ENCODE measurements at regions not wholly inside any gene's neighbourhood (a gene's known extent, or its start where the extent isn't known, plus 50 kb on each side); places are given as distances from the start of the nearest gene placed in this dataset.

DNA sequence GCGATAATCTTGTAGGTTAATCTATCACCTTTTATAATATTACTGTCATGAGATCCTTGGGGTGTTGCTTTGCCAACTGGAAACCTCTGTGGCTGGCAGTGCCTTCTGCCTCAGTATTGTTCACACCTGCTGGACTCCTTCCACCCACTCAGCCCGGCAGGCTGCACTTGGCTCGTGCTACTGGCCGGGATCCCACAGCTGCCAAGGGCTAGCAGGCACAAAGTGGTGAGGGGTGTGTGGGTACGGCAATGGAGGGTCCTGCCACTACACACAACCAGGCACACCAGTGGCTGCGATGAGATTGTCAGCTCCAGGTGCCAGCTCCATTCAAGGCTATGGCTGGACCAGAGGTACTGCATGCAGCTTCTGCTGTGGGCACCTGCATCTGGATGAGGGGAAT, 191.2 kb upstream of the LYPLAL1 start:
- Mint-ChIP-seq H3K4me1 (ENCODE audit: unreplicated experiment) (peaks cover 19% of the 10 kb centered on the region), H3K27ac (ENCODE audit: unreplicated experiment) (no peak overlapping the region), H3K4me3 (ENCODE audit: unreplicated experiment) (no peak overlapping the region), H3K9me3 (ENCODE audit: unreplicated experiment) (peaks cover 5% of the 10 kb centered on the region), H3K36me3 (ENCODE audit: unreplicated experiment) (no peaks in the 10 kb centered on the region), H3K27me3 (ENCODE audit: unreplicated experiment) (no peaks in the 10 kb centered on the region)
- DNase-seq (ENCODE audit: extremely low spot score, unreplicated experiment): no peak
- TF ChIP-seq, protein P1, sequence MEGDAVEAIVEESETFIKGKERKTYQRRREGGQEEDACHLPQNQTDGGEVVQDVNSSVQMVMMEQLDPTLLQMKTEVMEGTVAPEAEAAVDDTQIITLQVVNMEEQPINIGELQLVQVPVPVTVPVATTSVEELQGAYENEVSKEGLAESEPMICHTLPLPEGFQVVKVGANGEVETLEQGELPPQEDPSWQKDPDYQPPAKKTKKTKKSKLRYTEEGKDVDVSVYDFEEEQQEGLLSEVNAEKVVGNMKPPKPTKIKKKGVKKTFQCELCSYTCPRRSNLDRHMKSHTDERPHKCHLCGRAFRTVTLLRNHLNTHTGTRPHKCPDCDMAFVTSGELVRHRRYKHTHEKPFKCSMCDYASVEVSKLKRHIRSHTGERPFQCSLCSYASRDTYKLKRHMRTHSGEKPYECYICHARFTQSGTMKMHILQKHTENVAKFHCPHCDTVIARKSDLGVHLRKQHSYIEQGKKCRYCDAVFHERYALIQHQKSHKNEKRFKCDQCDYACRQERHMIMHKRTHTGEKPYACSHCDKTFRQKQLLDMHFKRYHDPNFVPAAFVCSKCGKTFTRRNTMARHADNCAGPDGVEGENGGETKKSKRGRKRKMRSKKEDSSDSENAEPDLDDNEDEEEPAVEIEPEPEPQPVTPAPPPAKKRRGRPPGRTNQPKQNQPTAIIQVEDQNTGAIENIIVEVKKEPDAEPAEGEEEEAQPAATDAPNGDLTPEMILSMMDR (IDR thresholded peaks at IDR 0.05): no peak

DNA sequence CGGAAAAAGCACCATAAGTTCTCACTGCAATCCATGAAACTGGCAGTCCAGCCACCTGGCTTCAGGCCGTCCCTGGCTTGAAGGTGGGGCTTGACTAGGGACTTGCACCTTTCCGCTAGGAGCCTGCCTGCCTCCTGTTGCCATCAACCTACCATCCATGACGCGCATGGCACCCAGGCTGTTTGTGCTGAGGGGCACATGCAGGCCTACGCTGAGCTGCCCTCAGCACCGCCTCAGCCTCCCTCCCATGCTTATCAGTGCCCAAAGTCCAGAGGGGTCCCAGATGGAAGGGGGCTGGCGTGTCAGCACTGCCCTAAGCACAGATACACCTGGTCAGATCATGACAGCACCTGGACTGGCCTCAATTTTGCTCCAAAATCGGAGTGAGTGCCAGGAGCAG, 190.2 kb upstream of the LYPLAL1 start:
- H3K4me3 Mint-ChIP-seq (ENCODE audit: unreplicated experiment): no peak overlapping the region
- peaks cover 8% of the 10 kb centered on the region for H3K9me3 Mint-ChIP-seq (ENCODE audit: unreplicated experiment)
- DNase-seq (ENCODE audit: extremely low spot score, unreplicated experiment): no peak
- TF ChIP-seq, protein P1 (IDR thresholded peaks at IDR 0.05): no peak
- no peaks in the 10 kb centered on the region for H3K27me3 Mint-ChIP-seq (ENCODE audit: unreplicated experiment)
- no peak overlapping the region for H3K27ac Mint-ChIP-seq (ENCODE audit: unreplicated experiment)
- peaks cover 19% of the 10 kb centered on the region for H3K4me1 Mint-ChIP-seq (ENCODE audit: unreplicated experiment)
- no peaks in the 10 kb centered on the region for H3K36me3 Mint-ChIP-seq (ENCODE audit: unreplicated experiment)

DNA sequence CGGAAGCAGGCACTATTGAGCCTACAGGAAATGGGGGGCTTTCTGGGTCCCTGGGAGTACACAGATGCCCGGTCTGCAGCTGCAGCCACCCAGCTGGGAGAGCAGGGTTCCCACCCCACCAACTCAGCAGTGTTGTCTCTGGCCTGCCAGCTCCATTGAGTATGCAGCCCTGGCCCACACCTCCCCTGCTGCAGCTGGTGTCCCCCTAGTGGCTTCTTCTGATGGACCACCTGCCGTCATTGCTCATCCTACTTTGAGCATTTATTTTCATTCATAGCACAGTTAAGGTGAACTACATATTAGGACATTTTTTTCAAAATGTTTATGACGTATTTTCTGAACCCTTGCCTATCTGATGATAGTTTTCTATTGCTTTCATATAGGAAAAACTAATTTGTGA, 189.8 kb upstream of the LYPLAL1 start:
- H3K9me3 Mint-ChIP-seq (ENCODE audit: unreplicated experiment): peaks cover 9% of the 10 kb centered on the region
- H3K4me3 Mint-ChIP-seq (ENCODE audit: unreplicated experiment): no peak overlapping the region
- DNase-seq (ENCODE audit: extremely low spot score, unreplicated experiment): no peak
- no peaks in the 10 kb centered on the region for H3K27me3 Mint-ChIP-seq (ENCODE audit: unreplicated experiment)
- TF ChIP-seq, protein P1 (IDR thresholded peaks at IDR 0.05): peak; percentile 28
- no peak overlapping the region for H3K27ac Mint-ChIP-seq (ENCODE audit: unreplicated experiment)
- H3K4me1 Mint-ChIP-seq (ENCODE audit: unreplicated experiment): peaks cover 19% of the 10 kb centered on the region
- no peaks in the 10 kb centered on the region for H3K36me3 Mint-ChIP-seq (ENCODE audit: unreplicated experiment)

DNA sequence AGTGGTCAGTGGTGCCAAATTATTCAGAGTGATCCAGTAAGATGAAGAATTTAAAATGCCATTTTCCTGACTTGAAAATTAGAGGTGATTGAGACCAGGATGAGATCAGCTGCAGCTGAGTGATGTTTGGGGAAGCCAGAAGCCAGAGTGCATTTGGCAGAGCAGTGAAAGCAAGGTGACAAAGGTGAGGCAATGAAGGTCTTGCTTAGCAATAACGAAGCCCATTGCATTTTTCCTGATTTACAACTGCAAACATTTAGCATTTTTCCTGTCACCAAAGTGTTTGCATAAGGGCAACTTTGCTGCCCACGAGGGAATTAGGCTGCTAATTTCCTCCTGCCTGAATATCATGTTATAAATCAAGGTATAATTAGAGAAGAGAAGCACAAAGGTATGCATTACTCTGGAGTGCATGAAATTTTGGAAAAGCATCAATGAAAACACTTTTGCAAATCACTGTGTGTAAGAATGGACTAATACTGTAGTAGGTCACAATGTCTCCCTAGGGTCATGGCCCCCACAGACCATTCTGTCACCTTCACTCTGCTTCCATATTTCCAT, 188.2 kb upstream of the LYPLAL1 start:
- H3K27me3 Mint-ChIP-seq (ENCODE audit: unreplicated experiment): no peaks in the 10 kb centered on the region
- peaks cover 25% of the 10 kb centered on the region for H3K4me1 Mint-ChIP-seq (ENCODE audit: unreplicated experiment)
- H3K9me3 Mint-ChIP-seq (ENCODE audit: unreplicated experiment): peaks cover 15% of the 10 kb centered on the region
- peak overlapping the region; percentile 71 for H3K27ac Mint-ChIP-seq (ENCODE audit: unreplicated experiment)
- DNase-seq (ENCODE audit: extremely low spot score, unreplicated experiment): no peak
- TF ChIP-seq, protein P1 (IDR thresholded peaks at IDR 0.05): no peak
- no peak overlapping the region for H3K4me3 Mint-ChIP-seq (ENCODE audit: unreplicated experiment)
- H3K36me3 Mint-ChIP-seq (ENCODE audit: unreplicated experiment): peaks cover 6% of the 10 kb centered on the region

DNA sequence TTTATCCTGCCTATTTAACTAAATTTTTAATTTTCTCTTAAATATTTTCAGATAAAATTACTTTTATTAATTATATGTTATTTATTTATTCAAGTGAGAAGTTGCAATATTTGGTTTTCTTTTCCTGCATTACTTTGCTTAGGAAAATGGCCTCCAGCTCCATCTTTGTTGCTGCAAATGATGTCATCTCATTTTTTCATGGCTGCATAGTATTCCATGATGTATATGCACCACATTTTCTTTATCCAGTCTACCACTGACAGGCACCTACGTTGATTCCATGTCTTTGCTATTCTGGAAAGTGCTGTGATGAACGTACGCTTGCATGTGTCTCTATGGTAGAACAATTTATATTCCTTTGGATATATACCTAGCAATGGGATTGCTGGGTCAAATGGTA, 186.9 kb upstream of the LYPLAL1 start:
- DNase-seq (ENCODE audit: extremely low spot score, unreplicated experiment): no peak
- Mint-ChIP-seq H3K9me3 (ENCODE audit: unreplicated experiment) (peaks cover 15% of the 10 kb centered on the region), H3K4me3 (ENCODE audit: unreplicated experiment) (no peak overlapping the region), H3K27ac (ENCODE audit: unreplicated experiment) (no peak overlapping the region), H3K4me1 (ENCODE audit: unreplicated experiment) (peaks cover 31% of the 10 kb centered on the region), H3K27me3 (ENCODE audit: unreplicated experiment) (no peaks in the 10 kb centered on the region), H3K36me3 (ENCODE audit: unreplicated experiment) (peaks cover 6% of the 10 kb centered on the region)
- TF ChIP-seq, protein P1 (IDR thresholded peaks at IDR 0.05): no peak

All from osteocyte (in vitro differentiated cells).